Activated CD4-positive, alpha-beta T cell treated with anti-CD3 and anti-CD28 coated beads, Interleukin-2, amount 50 U/mL, for 16 hours (primary cell): ENCODE measurements at regions not wholly inside any gene's neighbourhood (a gene's known extent, or its start where the extent isn't known, plus 50 kb on each side); places are given as distances from the start of the nearest gene placed in this dataset.
"Not testable (repeated sequence)": the region's sequence is repeated elsewhere in the genome, so short reads cannot be mapped to it uniquely, and the experiment has no call there.

Experiments
- DNase-seq: peaks from one replicate; pipeline ENCODE4 v3.0.0-alpha.2; 2020

DNA sequence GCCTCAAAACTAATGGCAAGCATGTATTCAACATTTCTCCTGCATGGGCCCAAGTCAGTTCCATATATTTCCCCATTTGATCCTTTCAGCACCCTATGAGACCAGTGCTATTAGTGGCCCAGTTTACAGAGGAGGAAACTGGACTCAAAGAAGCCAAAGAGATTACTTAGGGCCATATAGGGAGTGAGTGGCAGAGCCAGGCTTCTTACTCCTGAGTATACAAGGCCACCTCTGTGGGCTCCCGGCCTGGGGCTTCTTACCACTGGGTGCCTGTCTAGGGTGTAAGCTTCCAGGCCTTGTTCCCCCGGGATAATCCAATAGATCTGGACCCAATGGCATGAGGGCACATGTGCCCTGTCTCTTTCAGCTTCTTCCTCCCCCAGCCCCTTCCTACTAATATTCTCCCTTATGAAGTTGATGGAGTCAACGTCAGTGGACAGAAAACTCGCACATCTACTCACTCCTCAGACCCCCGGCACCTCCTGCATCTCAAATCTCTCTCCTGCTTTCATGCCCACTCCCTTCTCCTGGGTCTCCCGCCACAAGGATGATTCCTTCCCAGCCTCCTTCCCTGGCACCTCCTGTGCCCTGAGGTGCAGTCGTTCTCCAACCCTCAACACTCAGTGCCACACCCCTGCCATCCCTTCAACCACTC, 222.6 kb downstream of the ANAPC1 start:
- no peak for DNase-seq

GRCh38 chr2:111662039-111662770, 221.8 kb downstream of the ANAPC1 start:
- DNase-seq, result peak; percentile 46

DNA sequence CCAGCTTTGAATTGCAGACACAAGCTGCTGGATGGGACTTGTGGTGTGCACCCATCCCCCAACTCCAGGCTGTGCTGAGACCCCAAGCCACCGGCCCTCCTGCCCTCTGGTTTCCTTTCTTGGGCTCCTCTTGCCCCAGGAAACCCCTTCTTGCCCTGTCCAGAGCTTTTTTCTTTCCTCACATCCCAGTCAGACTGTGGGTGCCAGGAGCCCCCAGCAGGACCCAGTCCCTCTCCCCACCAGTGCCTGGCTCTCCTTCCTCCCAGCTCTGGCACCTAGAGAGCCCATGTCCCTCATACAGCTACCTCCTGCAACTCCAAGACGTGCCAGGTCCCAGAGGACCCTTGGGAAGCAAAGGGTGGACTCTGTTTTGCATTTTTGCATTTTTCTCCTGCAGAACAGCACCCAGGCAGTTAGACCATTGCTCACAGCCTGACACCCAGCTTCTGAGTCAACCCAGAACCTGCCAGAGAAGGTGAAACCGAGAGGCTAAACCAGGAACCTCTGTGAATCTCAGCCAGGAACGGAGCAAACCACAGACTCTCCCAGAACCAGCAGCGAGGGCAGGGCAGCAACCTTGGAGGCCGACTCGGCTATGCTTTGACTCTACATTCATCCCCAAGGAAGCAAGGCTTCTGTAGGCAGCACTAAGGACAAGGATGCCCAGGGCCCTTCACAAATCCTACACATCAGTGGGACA, 221.1 kb downstream of the ANAPC1 start:
- DNase-seq, result peak; percentile 91

GRCh38 chr2:111663471-111664274, 220.3 kb downstream of the ANAPC1 start:
- no peak for DNase-seq

DNA sequence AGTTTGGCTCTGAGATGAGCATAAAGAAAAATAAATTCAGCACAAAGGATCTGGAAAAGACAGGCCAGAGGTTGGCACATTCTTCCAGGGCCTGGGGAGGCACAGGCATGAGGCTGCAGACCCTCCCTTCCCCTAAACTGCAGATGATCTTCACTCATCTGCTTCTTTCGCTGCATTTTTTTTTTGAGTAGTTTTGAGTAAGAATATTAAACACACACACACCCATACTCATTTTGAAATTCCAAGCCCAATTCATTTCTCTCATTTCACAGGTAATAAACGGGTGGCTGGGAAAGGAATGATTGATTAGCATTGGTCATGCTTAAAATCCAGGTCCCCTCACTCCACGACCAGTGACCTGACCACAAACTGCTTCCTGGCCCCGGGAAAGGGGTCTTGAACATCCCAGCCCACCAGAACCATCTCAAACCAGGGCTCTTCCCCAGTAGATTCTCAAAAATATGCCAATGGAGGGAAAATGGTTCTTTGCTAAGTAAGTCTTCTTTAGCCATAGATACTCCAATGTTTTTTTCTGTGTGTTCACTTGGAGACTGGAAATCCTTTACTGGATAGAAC, 219.6 kb downstream of the ANAPC1 start:
- peak; percentile 38 for DNase-seq

DNA sequence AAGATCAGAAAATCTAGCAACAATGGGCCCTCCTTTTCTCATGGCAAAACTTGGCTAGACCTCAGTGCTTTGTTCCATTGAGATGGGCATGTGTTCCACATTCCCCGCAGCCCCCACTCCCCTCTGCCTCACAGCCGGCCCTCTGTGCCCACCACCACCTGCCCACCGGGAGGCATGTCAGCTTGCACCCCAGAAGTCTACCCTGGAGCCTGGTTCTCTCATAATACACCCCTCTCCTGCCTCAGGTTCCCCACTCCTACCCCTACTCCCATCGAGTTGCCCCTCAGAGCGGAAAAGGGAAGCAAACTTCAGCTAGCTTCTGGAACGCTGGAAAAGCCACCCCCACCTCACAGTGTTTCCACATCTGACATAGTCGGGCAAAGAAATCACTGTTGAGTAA, 219.0 kb downstream of the ANAPC1 start:
- no peak for DNase-seq

GRCh38 chr2:111665551-111666116, 218.4 kb downstream of the ANAPC1 start:
- DNase-seq, result no peak

- DNase-seq, result no peak
These were observed 217.8 kb downstream of the ANAPC1 start for GRCh38 chr2:111666160-111666559.

DNA sequence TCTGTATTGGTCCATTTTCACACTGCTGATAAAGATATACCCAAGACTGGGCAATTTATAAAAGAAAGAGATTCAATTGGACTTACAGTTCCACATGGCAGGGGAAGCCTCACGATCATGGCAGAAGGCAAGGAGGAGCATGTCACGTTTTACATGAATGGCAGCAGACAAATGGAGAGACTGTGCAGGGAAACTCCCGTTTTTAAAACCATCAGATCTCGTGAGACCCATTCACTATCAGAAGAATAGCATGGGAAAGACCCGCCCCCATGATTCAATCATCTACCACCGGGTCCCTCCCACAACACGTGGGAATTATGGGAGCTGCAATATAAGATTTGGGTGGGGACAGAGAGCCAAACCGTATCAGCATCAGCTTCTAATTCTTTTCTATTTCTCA, 217.0 kb downstream of the ANAPC1 start:
- DNase-seq, result no peak

GRCh38 chr2:111667542-111668273, 216.3 kb downstream of the ANAPC1 start:
- no peak for DNase-seq

DNA sequence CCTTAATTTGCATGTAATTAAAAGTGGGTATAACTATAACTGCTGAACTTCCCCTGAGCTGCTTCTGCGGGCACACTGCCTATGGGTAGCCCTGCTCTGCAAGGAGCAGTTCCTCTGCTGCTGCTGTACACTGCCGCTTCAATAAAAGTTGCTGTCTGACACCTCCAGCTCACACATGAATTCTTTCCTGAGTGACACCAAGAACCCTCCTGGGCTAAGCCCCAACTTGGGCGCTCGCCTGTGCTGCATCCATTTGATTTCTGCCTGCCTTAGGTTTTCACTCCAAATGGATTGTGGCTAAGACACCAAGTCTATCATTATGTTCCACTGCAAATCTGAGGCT, 215.7 kb downstream of the ANAPC1 start:
- no peak for DNase-seq

- no peak for DNase-seq
These were observed 215.3 kb downstream of the ANAPC1 start for GRCh38 chr2:111668741-111669140.

- no peak for DNase-seq
These were observed 213.9 kb downstream of the ANAPC1 start for GRCh38 chr2:111669928-111670695.

- DNase-seq, result no peak
These were observed 213.2 kb downstream of the ANAPC1 start for GRCh38 chr2:111670776-111671175.

DNA sequence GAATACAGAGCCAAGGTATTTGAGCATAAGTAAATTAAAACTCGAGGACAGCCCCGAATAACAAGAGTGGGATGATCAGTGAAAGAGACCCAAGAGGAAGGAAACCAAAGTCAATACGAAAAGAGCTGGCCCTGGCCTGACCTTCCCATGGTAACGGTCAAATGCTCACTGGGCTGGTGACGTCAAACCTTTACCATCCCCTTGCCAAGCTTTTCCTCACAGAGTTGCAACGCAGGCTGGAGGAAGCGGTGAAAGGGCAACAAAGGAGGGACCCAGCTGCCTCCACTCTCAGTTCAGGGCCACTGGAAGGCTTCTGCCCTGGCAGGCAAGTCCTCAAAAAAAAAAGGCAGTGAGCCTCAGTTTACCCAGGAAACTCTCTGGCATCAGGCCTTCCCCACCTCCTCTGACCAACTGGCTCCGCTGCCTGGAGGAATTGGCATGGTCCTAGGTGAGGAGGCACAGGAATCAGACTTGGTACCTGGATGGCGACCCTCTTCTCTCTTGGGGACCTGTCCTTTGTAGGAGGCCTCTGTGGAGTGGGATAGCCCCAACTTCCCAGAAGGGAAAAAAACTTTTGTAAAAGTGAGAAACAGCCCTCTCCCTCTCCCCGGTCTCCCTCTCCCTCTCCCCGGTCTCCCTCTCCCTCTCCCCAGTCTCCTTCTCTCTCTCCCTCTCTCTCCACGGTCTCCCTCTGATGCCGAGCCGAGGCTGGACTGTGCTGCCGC, 212.4 kb downstream of the ANAPC1 start:
- no peak for DNase-seq

DNA sequence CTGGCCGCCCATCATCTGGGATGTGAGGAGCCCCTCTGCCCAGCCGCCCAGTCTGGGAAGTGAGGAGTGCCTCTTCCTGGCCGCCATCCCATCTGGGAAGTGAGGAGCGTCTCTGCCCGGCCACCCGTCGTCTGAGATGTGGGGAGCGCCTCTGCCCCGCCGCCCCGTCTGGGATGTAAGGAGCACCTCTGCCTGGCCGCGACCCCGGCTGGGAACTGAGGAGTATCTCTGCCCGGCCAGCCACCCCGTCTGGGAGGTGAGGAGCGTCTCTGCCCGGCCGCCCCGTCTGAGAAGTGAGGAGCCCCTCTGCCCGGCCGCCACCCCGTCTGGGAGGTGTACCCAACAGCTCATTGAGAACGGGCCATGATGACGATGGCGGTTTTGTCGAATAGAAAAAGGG, 211.4 kb downstream of the ANAPC1 start:
- not testable (repeated sequence) for DNase-seq

- DNase-seq, result no peak
These were observed 210.5 kb downstream of the ANAPC1 start for GRCh38 chr2:111673526-111673925.

DNA sequence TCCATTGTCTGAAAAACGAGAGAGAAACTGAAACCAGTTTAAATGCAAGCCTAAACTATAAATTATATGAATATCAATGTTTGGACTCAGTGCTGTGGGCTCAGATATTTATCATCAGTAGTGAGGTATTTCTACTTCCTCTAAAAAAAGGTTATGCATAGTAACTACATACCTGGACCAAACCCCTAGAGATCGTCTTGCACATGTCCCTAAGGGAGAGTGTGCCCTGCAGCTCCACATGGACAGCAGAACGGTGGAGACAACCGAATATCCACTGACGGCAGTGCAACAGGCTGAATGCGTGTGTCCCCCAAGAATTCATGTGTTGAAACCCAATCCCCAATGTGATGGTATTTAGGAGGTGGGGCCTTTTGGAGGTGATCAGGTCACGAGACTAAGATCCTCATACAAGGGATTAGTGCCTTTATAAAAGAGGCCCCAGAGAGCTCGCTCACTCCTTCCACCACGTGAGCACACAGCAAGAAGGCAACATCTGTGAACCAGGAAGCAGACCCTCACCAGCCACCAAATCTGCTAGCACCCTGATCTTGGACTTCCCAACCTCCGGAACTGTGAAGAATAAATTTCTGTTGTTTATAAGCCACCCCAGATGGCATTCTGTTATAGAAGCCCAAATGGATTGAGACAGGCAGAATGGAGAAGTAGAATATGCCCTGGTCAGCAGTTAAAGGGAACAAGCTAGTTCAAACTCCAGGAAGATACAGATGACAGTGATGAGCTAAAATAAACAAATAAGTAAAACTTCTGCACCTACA, 208.4 kb downstream of the ANAPC1 start:
- no peak for DNase-seq

GRCh38 chr2:111676291-111676822, 207.6 kb downstream of the ANAPC1 start:
- DNase-seq, result no peak
